ENCODE measurements at regions not wholly inside any gene's neighbourhood (a gene's known extent, or its start where the extent isn't known, plus 50 kb on each side); places are given as distances from the start of the nearest gene placed in this dataset.

DNA sequence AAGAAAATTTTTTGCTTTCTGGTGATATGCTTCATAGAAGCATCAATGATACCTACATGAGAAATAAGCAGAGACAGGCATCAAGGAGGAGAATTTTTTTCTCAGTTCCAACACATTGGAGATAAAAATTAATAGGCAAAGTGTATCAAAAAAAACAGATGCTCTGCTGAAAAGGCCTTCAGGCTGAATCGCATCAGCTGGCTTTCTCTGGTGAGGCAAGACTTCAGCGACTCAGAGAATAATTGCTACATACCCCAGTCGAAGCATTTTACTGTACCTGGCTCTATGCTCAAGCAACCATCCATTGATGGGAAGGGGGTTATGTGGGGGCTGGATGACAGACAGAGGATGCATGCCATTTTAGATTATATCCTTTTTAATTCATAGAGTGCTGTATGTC, 415.1 kb downstream of the TFAP2A start:
- Histone ChIP-seq H3K27me3 (replicated peaks in 1 of 7) (no peaks in the 10 kb centered on the region), H3K4me3 (no peak overlapping the region), H3K9me3 (no peaks in the 10 kb centered on the region), H3K4me1 (no peaks in the 10 kb centered on the region), H3K27ac (no peak overlapping the region), H3K36me3 (no peaks in the 10 kb centered on the region)
- intact Hi-C loops (cut with DNase I; ENCODE audit: low total_unique reads) = no loop called here
- TF ChIP-seq POLR2A (IDR thresholded peaks at IDR 0.05) (no peak), POLR2AphosphoS5 (IDR thresholded peaks at IDR 0.05) (no peak)
- TF ChIP-seq, protein P1, sequence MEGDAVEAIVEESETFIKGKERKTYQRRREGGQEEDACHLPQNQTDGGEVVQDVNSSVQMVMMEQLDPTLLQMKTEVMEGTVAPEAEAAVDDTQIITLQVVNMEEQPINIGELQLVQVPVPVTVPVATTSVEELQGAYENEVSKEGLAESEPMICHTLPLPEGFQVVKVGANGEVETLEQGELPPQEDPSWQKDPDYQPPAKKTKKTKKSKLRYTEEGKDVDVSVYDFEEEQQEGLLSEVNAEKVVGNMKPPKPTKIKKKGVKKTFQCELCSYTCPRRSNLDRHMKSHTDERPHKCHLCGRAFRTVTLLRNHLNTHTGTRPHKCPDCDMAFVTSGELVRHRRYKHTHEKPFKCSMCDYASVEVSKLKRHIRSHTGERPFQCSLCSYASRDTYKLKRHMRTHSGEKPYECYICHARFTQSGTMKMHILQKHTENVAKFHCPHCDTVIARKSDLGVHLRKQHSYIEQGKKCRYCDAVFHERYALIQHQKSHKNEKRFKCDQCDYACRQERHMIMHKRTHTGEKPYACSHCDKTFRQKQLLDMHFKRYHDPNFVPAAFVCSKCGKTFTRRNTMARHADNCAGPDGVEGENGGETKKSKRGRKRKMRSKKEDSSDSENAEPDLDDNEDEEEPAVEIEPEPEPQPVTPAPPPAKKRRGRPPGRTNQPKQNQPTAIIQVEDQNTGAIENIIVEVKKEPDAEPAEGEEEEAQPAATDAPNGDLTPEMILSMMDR (IDR thresholded peaks at IDR 0.05 in 8 of 11, conservative IDR thresholded peaks at IDR 0.05 in 3 of 11) = no peak
- DNase-seq = no peak
- WGBS, 5 donors = 79 to 95% (median 83%) methylated on average over 3 of the region's 3 CpGs

DNA sequence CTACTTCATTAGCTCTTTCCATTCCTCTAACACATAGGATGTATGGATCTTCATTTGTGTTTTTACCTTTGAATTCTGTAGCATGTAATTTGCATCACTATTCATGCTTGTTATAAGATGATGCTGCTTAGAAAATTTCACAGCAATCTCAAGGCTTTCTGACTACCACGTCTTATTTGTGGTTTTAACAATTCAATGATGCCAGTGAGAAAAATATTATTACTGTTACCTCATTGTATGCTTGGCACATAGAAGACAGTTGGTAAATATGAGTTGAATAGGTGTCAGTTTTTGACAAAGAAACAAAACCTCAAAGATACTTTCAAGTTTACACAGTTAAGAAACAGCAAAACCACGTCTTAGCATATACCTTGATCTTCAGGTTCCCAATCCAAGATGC, 428.6 kb downstream of the TFAP2A start:
- H3K4me3 ChIP-seq = no peak overlapping the region
- TF ChIP-seq POLR2A (IDR thresholded peaks at IDR 0.05) (no peak), POLR2AphosphoS5 (IDR thresholded peaks at IDR 0.05) (no peak)
- TF ChIP-seq, protein P1 (IDR thresholded peaks at IDR 0.05 in 8 of 11, conservative IDR thresholded peaks at IDR 0.05 in 3 of 11) = no peak
- no peak for DNase-seq
- H3K4me1 ChIP-seq = no peaks in the 10 kb centered on the region
- intact Hi-C loops (cut with DNase I; ENCODE audit: low total_unique reads) = no loop called here
- H3K27ac ChIP-seq = no peak overlapping the region
- no peaks in the 10 kb centered on the region for H3K36me3 ChIP-seq
- H3K27me3 ChIP-seq (replicated peaks in 1 of 7) = no peaks in the 10 kb centered on the region
- WGBS, 5 donors = 57 to 74% (median 62%) methylated on average over 2 of the region's 2 CpGs
- peaks cover 0 to 6% (median 0%) of the 10 kb centered on the region in 8 donors for H3K9me3 ChIP-seq

DNA sequence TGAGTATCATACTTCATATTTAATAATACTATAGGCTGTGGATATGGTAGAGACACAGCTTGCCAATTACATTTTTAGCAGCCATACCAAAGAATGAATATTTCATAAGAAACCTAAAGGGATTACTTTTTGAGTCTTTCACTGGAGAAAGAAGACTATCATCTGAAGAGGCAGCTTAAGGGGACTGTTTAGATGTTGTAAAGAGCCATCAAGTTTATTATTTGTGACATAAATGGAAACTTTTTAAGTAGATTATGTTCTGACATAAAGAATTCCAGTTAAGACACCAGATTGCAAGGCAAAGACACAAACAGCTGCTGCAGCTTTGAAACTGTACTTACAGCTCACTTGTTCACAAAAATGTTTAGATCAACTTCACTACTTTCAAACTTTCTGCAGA, 429.4 kb downstream of the TFAP2A start:
- Histone ChIP-seq H3K4me3 (no peak overlapping the region), H3K27me3 (replicated peaks in 1 of 7) (no peaks in the 10 kb centered on the region), H3K9me3 (peaks cover 0 to 6% (median 0%) of the 10 kb centered on the region in 8 donors), H3K36me3 (no peaks in the 10 kb centered on the region), H3K27ac (no peak overlapping the region), H3K4me1 (no peaks in the 10 kb centered on the region)
- intact Hi-C loops (cut with DNase I; ENCODE audit: low total_unique reads) = no loop called here
- no peak for DNase-seq
- no peak for TF ChIP-seq POLR2A (IDR thresholded peaks at IDR 0.05)
- TF ChIP-seq, protein P1 (IDR thresholded peaks at IDR 0.05 in 8 of 11, conservative IDR thresholded peaks at IDR 0.05 in 3 of 11) = no peak
- no peak for TF ChIP-seq POLR2AphosphoS5 (IDR thresholded peaks at IDR 0.05)

DNA sequence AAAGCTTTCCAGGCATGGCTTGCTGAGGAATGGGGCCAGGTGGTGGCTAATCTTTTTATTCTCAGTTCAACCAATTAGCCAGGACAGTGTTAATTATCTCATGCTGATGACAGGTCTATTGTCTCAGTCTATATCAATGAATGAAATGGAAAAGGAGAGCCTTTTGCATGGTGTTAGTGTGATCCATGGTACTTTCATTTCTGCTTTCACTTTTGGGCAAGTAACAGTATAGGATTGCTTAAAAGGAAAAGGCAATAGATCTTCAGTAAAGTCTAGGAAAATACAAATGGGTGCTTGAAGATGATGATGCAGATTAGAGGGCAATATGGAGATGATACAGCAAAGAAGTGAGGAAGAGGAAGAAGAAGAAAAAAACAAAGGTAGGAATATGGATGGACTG, 430.3 kb downstream of the TFAP2A start:
- Histone ChIP-seq H3K4me3 (no peak overlapping the region), H3K9me3 (peaks cover 0 to 6% (median 0%) of the 10 kb centered on the region in 8 donors), H3K36me3 (no peaks in the 10 kb centered on the region), H3K27ac (no peak overlapping the region), H3K4me1 (no peaks in the 10 kb centered on the region), H3K27me3 (replicated peaks in 1 of 7) (no peaks in the 10 kb centered on the region)
- no peak for DNase-seq
- TF ChIP-seq, protein P1 (IDR thresholded peaks at IDR 0.05 in 8 of 11, conservative IDR thresholded peaks at IDR 0.05 in 3 of 11) = no peak
- TF ChIP-seq POLR2A (IDR thresholded peaks at IDR 0.05) (no peak), POLR2AphosphoS5 (IDR thresholded peaks at IDR 0.05) (no peak)
- intact Hi-C loops (cut with DNase I; ENCODE audit: low total_unique reads) = no loop called here

All from spleen (tissue), 11 donors.